Progenitor cell of endocrine pancreas (in vitro differentiated cells): ENCODE measurements at regions not wholly inside any gene's neighbourhood (a gene's known extent, or its start where the extent isn't known, plus 50 kb on each side); places are given as distances from the start of the nearest gene placed in this dataset.

Source experiments
- DNase-seq: peaks from one replicate; pipeline ENCODE4 v3.0.0; 2021; ENCODE audit warnings: low spot score; ENCODE audit not compliant: unreplicated experiment
- H3K27ac Mint-ChIP-seq: 2 replicates; pipeline ENCODE4 v1.8.0; 2021; ENCODE audit warnings: mild to moderate bottlenecking, moderate library complexity, mixed read lengths
- H3K27me3 Mint-ChIP-seq: 2 replicates; pipeline ENCODE4 v1.8.0; 2021; ENCODE audit warnings: mixed read lengths
- H3K36me3 Mint-ChIP-seq: 2 replicates; pipeline ENCODE4 v1.8.0; 2022; ENCODE audit warnings: mixed read lengths; ENCODE audit not compliant: insufficient read depth
- H3K4me1 Mint-ChIP-seq: 2 replicates; pipeline ENCODE4 v1.8.0; 2021; ENCODE audit warnings: low read depth, mixed read lengths
- H3K4me3 Mint-ChIP-seq: 2 replicates; pipeline ENCODE4 v1.8.0; 2021; ENCODE audit warnings: low read depth, mild to moderate bottlenecking, moderate library complexity, mixed read lengths
- H3K9me3 Mint-ChIP-seq: 2 replicates; pipeline ENCODE4 v1.8.0; 2021; ENCODE audit warnings: low read depth, mixed read lengths
- CTCF ChIP-seq: fragments of 200-600 bp; sonication (generic); IDR thresholded peaks from one replicate; pipeline ENCODE4 v1.5.0; 2021; ENCODE audit warnings: antibody characterized with exemption, mild to moderate bottlenecking; ENCODE audit not compliant: unreplicated experiment

GRCh38 chr6:139510040-139510790 is 135.8 kb upstream of the CITED2 start:
- Mint-ChIP-seq H3K4me3 (no peak overlapping the region), H3K27me3 (no peaks in the 10 kb centered on the region), H3K9me3 (no peaks in the 10 kb centered on the region), H3K27ac (no peak overlapping the region), H3K36me3 (no peaks in the 10 kb centered on the region), H3K4me1 (no peaks in the 10 kb centered on the region)
- no peak for DNase-seq
- no peak for TF ChIP-seq CTCF

GRCh38 chr6:139509167-139509566 is 134.7 kb upstream of the CITED2 start:
- TF ChIP-seq CTCF: no peak
- no peaks in the 10 kb centered on the region for H3K36me3 Mint-ChIP-seq
- no peaks in the 10 kb centered on the region for H3K9me3 Mint-ChIP-seq
- no peaks in the 10 kb centered on the region for H3K27me3 Mint-ChIP-seq
- no peak overlapping the region for H3K27ac Mint-ChIP-seq
- H3K4me3 Mint-ChIP-seq: no peak overlapping the region
- no peaks in the 10 kb centered on the region for H3K4me1 Mint-ChIP-seq
- no peak for DNase-seq

- DNase-seq: no peak
- Mint-ChIP-seq H3K27ac (no peak overlapping the region), H3K9me3 (no peaks in the 10 kb centered on the region), H3K36me3 (no peaks in the 10 kb centered on the region), H3K27me3 (no peaks in the 10 kb centered on the region), H3K4me1 (no peaks in the 10 kb centered on the region), H3K4me3 (no peak overlapping the region)
- no peak for TF ChIP-seq CTCF
Measured at GRCh38 chr6:139508576-139508975, 134.1 kb upstream of the CITED2 start.

GRCh38 chr6:139508023-139508422 is 133.6 kb upstream of the CITED2 start:
- no peak for TF ChIP-seq CTCF
- Mint-ChIP-seq H3K36me3 (no peaks in the 10 kb centered on the region), H3K27me3 (no peaks in the 10 kb centered on the region), H3K4me1 (no peaks in the 10 kb centered on the region), H3K4me3 (no peak overlapping the region), H3K9me3 (no peaks in the 10 kb centered on the region), H3K27ac (no peak overlapping the region)
- no peak for DNase-seq

- peaks cover 9% of the 10 kb centered on the region for H3K9me3 Mint-ChIP-seq
- no peak for TF ChIP-seq CTCF
- no peak overlapping the region for H3K4me3 Mint-ChIP-seq
- DNase-seq: no peak
- no peak overlapping the region for H3K27ac Mint-ChIP-seq
- no peaks in the 10 kb centered on the region for H3K36me3 Mint-ChIP-seq
- no peaks in the 10 kb centered on the region for H3K27me3 Mint-ChIP-seq
- H3K4me1 Mint-ChIP-seq: no peaks in the 10 kb centered on the region
Measured at GRCh38 chr6:139500977-139501376, 126.5 kb upstream of the CITED2 start.
